ENCODE measurements at regions not wholly inside any gene's neighbourhood (a gene's known extent, or its start where the extent isn't known, plus 50 kb on each side); places are given as distances from the start of the nearest gene placed in this dataset.

- TF ChIP-seq CTCF (conservative IDR thresholded peaks at IDR 0.05; ENCODE audit: low read length): no peak
- TF ChIP-seq EZH2phosphoT487 (IDR thresholded peaks at IDR 0.05; ENCODE audit: borderline replicate concordance): no peak
These were observed 477.9 kb upstream of the ANKRD30A start for GRCh38 chr10:36647540-36647939.

Measured in Loucy (cell line).